SK-N-SH (cell line): ENCODE measurements at regions not wholly inside any gene's neighbourhood (a gene's known extent, or its start where the extent isn't known, plus 50 kb on each side); places are given as distances from the start of the nearest gene placed in this dataset.

Experiments
- CTCF ChIA-PET: fragments of 300-600, 350-600 bp; formaldehyde crosslinking; extraction: SDS; loops from one replicate; lab custom pipeline; 2021; lab: Yijun Ruan, JAX
- POLR2A ChIA-PET: fragments of 350-600 bp; sonication (Branson Sonifier 250); formaldehyde crosslinking; extraction: SDS; loops from one replicate; lab custom pipeline; 2020; ENCODE audit warnings: antibody characterized with exemption, inconsistent platforms; lab: Yijun Ruan, JAX
- DNase-seq: peaks from one replicate; pipeline ENCODE4 v3.0.0; 2012
- H2AFZ ChIP-seq: fragments of 200-600 bp; sonication (generic); 2 replicates; pipeline ENCODE4 v1.8.1; 2016; ENCODE audit warnings: antibody characterized with exemption, mild to moderate bottlenecking, low read depth
- H3F3A ChIP-seq: fragments of 200-600 bp; sonication (generic); replicated peaks from 2 replicates; pipeline ENCODE3; 2016; ENCODE audit warnings: antibody characterized with exemption, mild to moderate bottlenecking; ENCODE audit not compliant: insufficient read depth
- H3K27ac ChIP-seq, 2 experiments: fragments of 200-500 bp in 1 of 2; fragments of 200-600 bp in 1 of 2; sonication (Bioruptor generic) in 1 of 2; sonication (generic), shearing (Covaris generic) in 1 of 2; 2 replicates each; pipeline versions ENCODE4 v1.5.1 to v1.6.1; 2014 to 2016; ENCODE audit warnings: low read depth in 2 of 2, inconsistent platforms in 1 of 2, low read length in 1 of 2, mild to moderate bottlenecking in 1 of 2, mixed read lengths in 1 of 2
- H3K27me3 ChIP-seq: fragments of 200-600 bp; sonication (generic), shearing (Covaris generic); 2 replicates; pipeline ENCODE4 v1.6.1; 2016; ENCODE audit warnings: mixed run types; ENCODE audit not compliant: insufficient read depth
- H3K36me3 ChIP-seq, 2 experiments: fragments of 200-500 bp in 1 of 2; fragments of 200-600 bp in 1 of 2; sonication (Bioruptor generic) in 1 of 2; sonication (generic) in 1 of 2; replicated peaks in 1 of 2; 2 replicates each; pipeline versions ENCODE3 to v1.5.1; 2014 to 2016; ENCODE audit warnings: low read length in 1 of 2, mild to moderate bottlenecking in 1 of 2; ENCODE audit not compliant: insufficient read depth in 2 of 2, control insufficient read depth in 1 of 2
- H3K4me1 ChIP-seq, 2 experiments: fragments of 200-500 bp in 1 of 2; fragments of 200-600 bp in 1 of 2; sonication (Bioruptor generic) in 1 of 2; sonication (generic), shearing (Covaris generic) in 1 of 2; 2 replicates each; pipeline versions ENCODE4 v1.5.1 to v1.6.1; 2014 to 2016; ENCODE audit warnings: low read depth in 1 of 2, low read length in 1 of 2, mixed run types in 1 of 2; ENCODE audit not compliant: insufficient read depth in 2 of 2, control insufficient read depth in 1 of 2
- H3K4me2 ChIP-seq: fragments of 200-600 bp; sonication (generic), shearing (Covaris generic); 2 replicates; pipeline ENCODE4 v1.6.1; 2017; ENCODE audit warnings: mixed run types
- H3K4me3 ChIP-seq, 2 experiments: fragments of 200-500 bp in 1 of 2; fragments of 200-600 bp in 1 of 2; sonication (Bioruptor generic) in 1 of 2; sonication (generic), shearing (Covaris generic) in 1 of 2; 2 replicates each; pipeline versions ENCODE4 v1.5.1 to v1.8.1; 2014 to 2016; ENCODE audit warnings: low read depth in 2 of 2, inconsistent platforms in 1 of 2, low read length in 1 of 2, mild to moderate bottlenecking in 1 of 2, mixed read lengths in 1 of 2, moderate library complexity in 1 of 2
- H3K79me2 ChIP-seq: fragments of 200-600 bp; sonication (generic); 2 replicates; pipeline ENCODE4 v1.8.1; 2017; ENCODE audit warnings: mild to moderate bottlenecking; ENCODE audit not compliant: insufficient read depth
- H3K9ac ChIP-seq: fragments of 200-600 bp; sonication (generic); 2 replicates; pipeline ENCODE4 v1.6.1; 2017; ENCODE audit warnings: mixed run types
- H3K9me2 ChIP-seq: fragments of 200-600 bp; sonication (generic); 2 replicates; pipeline ENCODE4 v1.6.1; 2017; ENCODE audit warnings: mixed run types
- H3K9me3 ChIP-seq: fragments of 200-600 bp; sonication (generic); 2 replicates; pipeline ENCODE4 v1.6.1; 2017; ENCODE audit warnings: mixed run types, mild to moderate bottlenecking, moderate library complexity
- H4K20me1 ChIP-seq: fragments of 200-600 bp; sonication (generic); 2 replicates; pipeline ENCODE4 v1.6.1; 2017; ENCODE audit warnings: mild to moderate bottlenecking, mixed run types; ENCODE audit not compliant: insufficient read depth
- CHD2 ChIP-seq: fragments of 150-350 bp; IDR thresholded peaks from 2 replicates; pipeline ENCODE4 v1.6.1; 2018; ENCODE audit warnings: low read length; ENCODE audit not compliant: partially characterized antibody
- CTCF ChIP-seq: fragments of 200-600 bp; sonication (generic); IDR thresholded peaks from 2 replicates; pipeline ENCODE4 v1.6.1; 2017; ENCODE audit warnings: antibody characterized with exemption, mild to moderate bottlenecking, moderate library complexity
- EP300 ChIP-seq, 2 experiments: IDR thresholded peaks; 2 replicates each; pipeline versions ENCODE4 v1.4.0 to v1.6.1; 2012; ENCODE audit warnings: borderline replicate concordance in 1 of 2, low read depth in 1 of 2, low read length in 1 of 2
- FOSL2 ChIP-seq: IDR thresholded peaks from 2 replicates; pipeline ENCODE4 v1.4.0; 2012; ENCODE audit warnings: low read depth, mild to moderate bottlenecking, moderate library complexity, borderline replicate concordance
- FOXM1 ChIP-seq: IDR thresholded peaks from 2 replicates; pipeline ENCODE4 v1.4.0; 2012; ENCODE audit warnings: low read depth, mild to moderate bottlenecking
- GATA2 ChIP-seq: sonication (generic); formaldehyde crosslinking; IDR thresholded peaks from 2 replicates; pipeline ENCODE4 v1.5.0; 2020; ENCODE audit warnings: mild to moderate bottlenecking, missing genetic modification reagents
- IRF3 ChIP-seq: fragments of 150-350 bp; IDR thresholded peaks from 2 replicates; pipeline ENCODE4 v1.6.1; 2016; ENCODE audit warnings: mild to moderate bottlenecking, low read depth, low read length
- JUND ChIP-seq: IDR thresholded peaks from 2 replicates; pipeline ENCODE4 v1.4.0; 2012
- MXI1 ChIP-seq: IDR thresholded peaks from 2 replicates; pipeline ENCODE4 v1.6.1; 2012; ENCODE audit warnings: mild to moderate bottlenecking, low read depth, low read length, improper control_type of control experiment
- NFIC ChIP-seq: IDR thresholded peaks from 2 replicates; pipeline ENCODE4 v1.4.0; 2012; ENCODE audit warnings: borderline replicate concordance
- NRF1 ChIP-seq: IDR thresholded peaks from 2 replicates; pipeline ENCODE4 v1.6.1; 2012; ENCODE audit warnings: low read depth, mild to moderate bottlenecking, low read length
- RAD21 ChIP-seq: IDR thresholded peaks from 2 replicates; pipeline ENCODE4 v1.6.1; 2012; ENCODE audit warnings: mild to moderate bottlenecking, low read length
- RCOR1 ChIP-seq: fragments of 150-350 bp; IDR thresholded peaks from 2 replicates; pipeline ENCODE4 v1.6.1; 2017; ENCODE audit warnings: antibody characterized with exemption, low read length
- REST ChIP-seq: IDR thresholded peaks from 2 replicates; pipeline ENCODE4 v1.6.1; 2012; ENCODE audit warnings: mild to moderate bottlenecking, low read depth, low read length, moderate library complexity
- SMC3 ChIP-seq: IDR thresholded peaks from 2 replicates; pipeline ENCODE4 v1.6.1; 2012; ENCODE audit warnings: low read depth, low read length, improper control_type of control experiment
- TCF12 ChIP-seq: IDR thresholded peaks from 2 replicates; pipeline ENCODE4 v1.4.0; 2012
- USF1 ChIP-seq: IDR thresholded peaks from 2 replicates; pipeline ENCODE4 v1.4.0; 2012; ENCODE audit warnings: low read depth, borderline replicate concordance
- USF2 ChIP-seq: fragments of 150-350 bp; IDR thresholded peaks from 2 replicates; pipeline ENCODE4 v1.6.1; 2017; ENCODE audit warnings: antibody characterized with exemption, low read length, low read depth, borderline replicate concordance
- YY1 ChIP-seq: IDR thresholded peaks from 2 replicates; pipeline ENCODE4 v1.4.0; 2012; ENCODE audit warnings: low read depth, mild to moderate bottlenecking
- WGBS: methylation state at CpG from one replicate; pipeline ENCODE4 v1.1.6; 2017; ENCODE audit warnings: low lambda C conversion rate; 5-methylcytosine and 5-hydroxymethylcytosine counted together

GRCh38 chr6:95740157-95740556 is 162.8 kb downstream of the MANEA start:
- no peaks in the 10 kb centered on the region for H3K36me3 ChIP-seq
- no peaks in the 10 kb centered on the region for H4K20me1 ChIP-seq
- no peaks in the 10 kb centered on the region for H3F3A ChIP-seq
- no peaks in the 10 kb centered on the region for H3K9me3 ChIP-seq
- H2AFZ ChIP-seq: no peak overlapping the region
- no peaks in the 10 kb centered on the region for H3K79me2 ChIP-seq
- peaks cover 0 to 2% of the 10 kb centered on the region in 2 experiments; a peak in 2 of 4 replicates for H3K4me1 ChIP-seq
- ChIA-PET POLR2A (no interaction called here), CTCF (interaction anchor here (1.2 kb wide), 1 partner anchor 11 kb away, joined by 3 read pairs; no protein-coding TSS in a partner anchor)
- no peak for DNase-seq
- no peak overlapping the region for H3K9ac ChIP-seq
- H3K27ac ChIP-seq: no peak overlapping the region
- H3K4me2 ChIP-seq: no peak overlapping the region
- WGBS: 18% methylated on average over 1 of the region's 1 CpG
- H3K9me2 ChIP-seq: no peaks in the 10 kb centered on the region
- H3K4me3 ChIP-seq: no peak overlapping the region
- TF ChIP-seq TCF12 (no peak), RCOR1 (no peak), EP300 (IDR thresholded peaks at IDR 0.05; ENCODE audit: borderline replicate concordance in 1 of 2, low read depth in 1 of 2, low read length in 1 of 2) (no peak), NRF1 (no peak), CTCF (no peak), USF1 (no peak)
- H3K27me3 ChIP-seq: no peaks in the 10 kb centered on the region

- H3K36me3 ChIP-seq: no peaks in the 10 kb centered on the region
- peaks cover 0 to 2% of the 10 kb centered on the region in 2 experiments; a peak in 2 of 4 replicates for H3K4me1 ChIP-seq
- H3K9ac ChIP-seq: no peak overlapping the region
- no peaks in the 10 kb centered on the region for H3K27me3 ChIP-seq
- no peak overlapping the region for H3K4me2 ChIP-seq
- no peaks in the 10 kb centered on the region for H3F3A ChIP-seq
- H3K9me3 ChIP-seq: no peaks in the 10 kb centered on the region
- H3K4me3 ChIP-seq: no peak overlapping the region
- H2AFZ ChIP-seq: no peak overlapping the region
- no peaks in the 10 kb centered on the region for H3K79me2 ChIP-seq
- no peaks in the 10 kb centered on the region for H3K9me2 ChIP-seq
- no peaks in the 10 kb centered on the region for H4K20me1 ChIP-seq
- DNase-seq: no peak
- ChIA-PET POLR2A (interaction anchor here (0.7 kb wide), 1 partner anchor 202 kb away, joined by 3 read pairs; no protein-coding TSS in a partner anchor), CTCF (interaction anchor here (0.8 to 1.2 kb wide), 3 partner anchors 8 to 125 kb away, joined by 3 read pairs; no protein-coding TSS in a partner anchor)
- WGBS: 27% methylated on average over 4 of the region's 4 CpGs
- no peak overlapping the region for H3K27ac ChIP-seq
- TF ChIP-seq FOXM1: no peak
- TF ChIP-seq EP300 (IDR thresholded peaks at IDR 0.05; ENCODE audit: borderline replicate concordance in 1 of 2, low read depth in 1 of 2, low read length in 1 of 2): no peak
- TF ChIP-seq RAD21: no peak
- no peak for TF ChIP-seq JUND
- TF ChIP-seq MXI1: no peak
- TF ChIP-seq CHD2: no peak
- TF ChIP-seq IRF3: no peak
- TF ChIP-seq USF2: no peak
- TF ChIP-seq YY1: no peak
- no peak for TF ChIP-seq SMC3
- no peak for TF ChIP-seq USF1
- TF ChIP-seq GATA2: no peak
- TF ChIP-seq NFIC: no peak
- TF ChIP-seq REST: no peak
- no peak for TF ChIP-seq FOSL2
These were observed 163.7 kb downstream of the MANEA start for GRCh38 chr6:95741045-95741444.
